ENCODE measurements at regions not wholly inside any gene's neighbourhood (a gene's known extent, or its start where the extent isn't known, plus 50 kb on each side); places are given as distances from the start of the nearest gene placed in this dataset.

- in situ Hi-C loops (cut with HindIII; ENCODE audit: low pct_unique_long_range_greater_than_20kb, low sequenced_read_pairs), result no loop called here
- no TSS peak for BruUV-seq (replicated peaks)
- CTCF ChIA-PET, result no interaction called here
These were observed 406.9 kb downstream of the LRIG3 start for GRCh38 chr12:58513301-58513834.

DNA sequence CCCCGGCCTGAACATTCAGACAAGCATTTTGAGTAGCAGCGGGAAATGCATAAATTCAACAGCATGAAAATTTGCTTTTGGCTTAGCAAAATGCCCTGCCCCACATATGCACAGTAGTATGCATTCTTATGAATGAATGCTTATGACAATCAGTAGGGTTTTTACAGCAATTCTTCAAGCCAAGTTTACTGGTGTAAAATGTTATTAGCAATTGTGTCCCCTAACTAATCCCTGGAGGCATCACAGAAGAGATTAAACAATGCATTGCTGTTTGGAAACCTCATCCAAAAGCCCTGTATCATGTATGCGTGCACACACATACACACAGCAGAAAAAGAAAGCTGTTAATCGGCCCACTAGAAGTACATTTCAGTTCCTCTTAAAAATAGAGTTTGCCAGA lies 406.5 kb downstream of the LRIG3 start:
- DNase-seq (ENCODE audit: low read depth, low spot score), result no peak
- BruUV-seq (replicated peaks), result no TSS peak
- H3K4me3 ChIP-seq (ENCODE audit: low read depth in 2 of 2, low read length in 2 of 2), result no peak overlapping the region
- in situ Hi-C loops (cut with HindIII; ENCODE audit: low pct_unique_long_range_greater_than_20kb, low sequenced_read_pairs), result no loop called here
- TF ChIP-seq POLR2AphosphoS5 (IDR thresholded peaks at IDR 0.05; ENCODE audit: low read depth, low read length) (no peak), TCF7L2 (IDR thresholded peaks at IDR 0.05; ENCODE audit: low read depth, low read length) (no peak), CTCF (IDR thresholded peaks at IDR 0.05) (no peak), REST (IDR thresholded peaks at IDR 0.05; ENCODE audit: insufficient read depth in 1 of 2, low read depth in 2 of 2, low read length in 1 of 2) (no peak), SIN3A (IDR thresholded peaks at IDR 0.05; ENCODE audit: borderline replicate concordance, insufficient read depth, low read depth, low read length) (no peak)
- intact Hi-C loops (cut with micrococcal nuclease; ENCODE audit: unreplicated experiment), result no loop called here
- ATAC-seq, result no peak
- CTCF ChIA-PET, result no interaction called here
- no peak overlapping the region for H3K27ac ChIP-seq (ENCODE audit: low read length)
- peaks cover 8% of the 10 kb centered on the region; the same call in 1 of the 2 replicates for H3K9me3 ChIP-seq (ENCODE audit: control insufficient read depth, insufficient read depth, low read depth, low read length)
- H3K4me1 ChIP-seq (ENCODE audit: control insufficient read depth, insufficient read depth, low read length), result no peaks in the 10 kb centered on the region
- no peaks in the 10 kb centered on the region for H3K36me3 ChIP-seq (ENCODE audit: control insufficient read depth, insufficient read depth, low read length)
- no peaks in the 10 kb centered on the region for H3K27me3 ChIP-seq (ENCODE audit: control insufficient read depth, insufficient read depth, low read length)
- POLR2A ChIA-PET, result no interaction called here

More at GRCh38 chr12:58513301-58513834, 406.9 kb downstream of the LRIG3 start:
- ATAC-seq, result no peak
- H3K27me3 ChIP-seq (ENCODE audit: control insufficient read depth, insufficient read depth, low read length), result no peaks in the 10 kb centered on the region
- no peaks in the 10 kb centered on the region for H3K36me3 ChIP-seq (ENCODE audit: control insufficient read depth, insufficient read depth, low read length)
- no peak for DNase-seq (ENCODE audit: low read depth, low spot score)
- POLR2A ChIA-PET, result no interaction called here
- no peak overlapping the region for H3K27ac ChIP-seq (ENCODE audit: low read length)
- no peak for TF ChIP-seq SIN3A (IDR thresholded peaks at IDR 0.05; ENCODE audit: borderline replicate concordance, insufficient read depth, low read depth, low read length)
- no peak for TF ChIP-seq CTCF (IDR thresholded peaks at IDR 0.05)
- TF ChIP-seq TCF7L2 (IDR thresholded peaks at IDR 0.05; ENCODE audit: low read depth, low read length), result no peak
- TF ChIP-seq REST (IDR thresholded peaks at IDR 0.05; ENCODE audit: insufficient read depth in 1 of 2, low read depth in 2 of 2, low read length in 1 of 2), result no peak
- no peaks in the 10 kb centered on the region for H3K4me1 ChIP-seq (ENCODE audit: control insufficient read depth, insufficient read depth, low read length)
- H3K9me3 ChIP-seq (ENCODE audit: control insufficient read depth, insufficient read depth, low read depth, low read length), result peaks cover 6% of the 10 kb centered on the region; the same call in 1 of the 2 replicates
- H3K4me3 ChIP-seq (ENCODE audit: low read depth in 2 of 2, low read length in 2 of 2), result no peak overlapping the region
- intact Hi-C loops (cut with micrococcal nuclease; ENCODE audit: unreplicated experiment), result no loop called here

Measured in Panc1 (cell line).